ENCODE measurements at regions not wholly inside any gene's neighbourhood (a gene's known extent, or its start where the extent isn't known, plus 50 kb on each side); places are given as distances from the start of the nearest gene placed in this dataset.
A peak's percentile ranks its signal among the peaks of the same experiment; 100 is the strongest.

DNA sequence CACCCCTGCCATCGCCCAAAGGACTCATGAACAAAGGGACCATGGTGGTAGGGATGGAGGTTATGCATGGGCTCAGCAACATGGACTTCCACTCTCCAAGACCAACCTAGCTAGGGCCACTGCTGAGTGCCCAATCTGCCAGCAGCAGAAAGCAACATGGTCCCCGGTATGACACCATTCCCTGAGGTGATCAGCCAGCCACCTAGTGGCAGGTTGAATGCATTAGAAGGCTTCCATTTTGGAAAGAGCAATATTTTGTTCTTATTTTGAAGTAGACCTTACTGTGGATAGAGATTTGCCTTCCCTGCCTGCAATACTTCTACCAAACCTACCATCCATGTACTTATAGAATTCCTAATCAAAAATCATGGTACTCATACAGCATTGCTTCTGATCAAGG, 99.8 kb downstream of the METTL4 start:
- TF ChIP-seq, protein P1, sequence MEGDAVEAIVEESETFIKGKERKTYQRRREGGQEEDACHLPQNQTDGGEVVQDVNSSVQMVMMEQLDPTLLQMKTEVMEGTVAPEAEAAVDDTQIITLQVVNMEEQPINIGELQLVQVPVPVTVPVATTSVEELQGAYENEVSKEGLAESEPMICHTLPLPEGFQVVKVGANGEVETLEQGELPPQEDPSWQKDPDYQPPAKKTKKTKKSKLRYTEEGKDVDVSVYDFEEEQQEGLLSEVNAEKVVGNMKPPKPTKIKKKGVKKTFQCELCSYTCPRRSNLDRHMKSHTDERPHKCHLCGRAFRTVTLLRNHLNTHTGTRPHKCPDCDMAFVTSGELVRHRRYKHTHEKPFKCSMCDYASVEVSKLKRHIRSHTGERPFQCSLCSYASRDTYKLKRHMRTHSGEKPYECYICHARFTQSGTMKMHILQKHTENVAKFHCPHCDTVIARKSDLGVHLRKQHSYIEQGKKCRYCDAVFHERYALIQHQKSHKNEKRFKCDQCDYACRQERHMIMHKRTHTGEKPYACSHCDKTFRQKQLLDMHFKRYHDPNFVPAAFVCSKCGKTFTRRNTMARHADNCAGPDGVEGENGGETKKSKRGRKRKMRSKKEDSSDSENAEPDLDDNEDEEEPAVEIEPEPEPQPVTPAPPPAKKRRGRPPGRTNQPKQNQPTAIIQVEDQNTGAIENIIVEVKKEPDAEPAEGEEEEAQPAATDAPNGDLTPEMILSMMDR (IDR thresholded peaks at IDR 0.05): peak; percentile 35; the same call in 1 of the 2 replicates
- TF ChIP-seq FOSL2 (IDR thresholded peaks at IDR 0.05; ENCODE audit: borderline replicate concordance, low read depth): no peak
- no peak for TF ChIP-seq POLR2AphosphoS5 (IDR thresholded peaks at IDR 0.05; ENCODE audit: low read depth, low read length)
- TF ChIP-seq, protein P2, sequence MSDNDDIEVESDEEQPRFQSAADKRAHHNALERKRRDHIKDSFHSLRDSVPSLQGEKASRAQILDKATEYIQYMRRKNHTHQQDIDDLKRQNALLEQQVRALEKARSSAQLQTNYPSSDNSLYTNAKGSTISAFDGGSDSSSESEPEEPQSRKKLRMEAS (IDR thresholded peaks at IDR 0.05; ENCODE audit: low read depth): no peak
- no peak for TF ChIP-seq SMC3 (IDR thresholded peaks at IDR 0.05; ENCODE audit: low read depth, low read length)
- no peak for TF ChIP-seq FOXJ3 (CRISPR knock-in tag; IDR thresholded peaks at IDR 0.05)
- TF ChIP-seq TAF1 (IDR thresholded peaks at IDR 0.05; ENCODE audit: borderline replicate concordance, low read depth, low read length): no peak

All from SK-N-SH (cell line).